ENCODE measurements at regions not wholly inside any gene's neighbourhood (a gene's known extent, or its start where the extent isn't known, plus 50 kb on each side); places are given as distances from the start of the nearest gene placed in this dataset.

- CTCF ChIA-PET, result no interaction called here
- intact Hi-C loops (cut with micrococcal nuclease), result no loop called here
- H4K20me1 ChIP-seq (ENCODE audit: low read length), result no peaks in the 10 kb centered on the region
These were observed 899.5 kb upstream of the ADGRB3 start for GRCh38 chr6:67735623-67736022.

DNA sequence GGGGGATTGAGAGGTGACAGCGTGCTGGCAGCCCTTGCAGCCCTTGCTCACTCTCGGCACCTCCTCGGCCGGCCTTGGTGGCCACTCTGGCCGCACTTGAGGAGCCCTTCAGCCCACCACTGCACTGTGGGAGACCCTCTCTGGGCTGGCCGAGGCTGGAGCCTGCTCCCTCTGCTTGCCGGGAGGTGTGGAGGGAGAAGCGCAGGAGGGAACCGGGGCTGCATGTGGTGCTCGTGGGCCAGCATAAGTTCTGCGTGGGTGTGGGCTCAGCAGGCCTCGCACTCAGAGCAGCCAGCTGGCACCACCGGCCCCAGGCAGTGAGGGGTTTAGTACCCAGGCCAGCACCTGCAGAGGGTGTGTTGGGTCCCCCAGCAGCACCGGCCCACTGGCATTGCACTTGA lies 912.2 kb upstream of the ADGRB3 start:
- Histone ChIP-seq H3K27me3 (ENCODE audit: low read length) (no peaks in the 10 kb centered on the region), H3K4me1 (ENCODE audit: insufficient read depth, low read length) (no peaks in the 10 kb centered on the region), H3K9me3 (ENCODE audit: low read length) (no peaks in the 10 kb centered on the region), H4K20me1 (ENCODE audit: low read length) (no peaks in the 10 kb centered on the region), H3K79me2 (ENCODE audit: low read length) (no peaks in the 10 kb centered on the region), H3K36me3 (ENCODE audit: low read depth, low read length) (no peaks in the 10 kb centered on the region), H3F3A (ENCODE audit: low read length, unreplicated experiment) (no peaks in the 10 kb centered on the region), H3K9me2 (replicated peaks; ENCODE audit: low read length) (no peaks in the 10 kb centered on the region), H3K27ac (ENCODE audit: low read length) (no peak overlapping the region), H3K4me3 (ENCODE audit: low read length) (no peak overlapping the region), H3K9ac (ENCODE audit: low read length) (no peak overlapping the region), H2AFZ (ENCODE audit: low read length) (no peak overlapping the region), H3K4me2 (ENCODE audit: low read length) (no peak overlapping the region)
- no peak for DNase-seq
- intact Hi-C loops (cut with micrococcal nuclease), result no loop called here
- BruUV-seq (replicated peaks), result no TSS peak
- TF ChIP-seq EZH2phosphoT487 (IDR thresholded peaks at IDR 0.05; ENCODE audit: borderline replicate concordance, low read length), result no peak
- TF ChIP-seq EZH2 (IDR thresholded peaks at IDR 0.05; ENCODE audit: low read length, unreplicated experiment), result no peak
- TF ChIP-seq CTCF (conservative IDR thresholded peaks at IDR 0.05; ENCODE audit: low read depth, low read length), result no peak
- no peak for ATAC-seq
- ChIA-PET POLR2A (ENCODE audit: unreplicated experiment) (no interaction called here), CTCF (no interaction called here)

More at GRCh38 chr6:67735623-67736022, 899.5 kb upstream of the ADGRB3 start:
- no peak overlapping the region for H3K27ac ChIP-seq (ENCODE audit: low read length)
- no peak overlapping the region for H3K4me2 ChIP-seq (ENCODE audit: low read length)
- H3K9ac ChIP-seq (ENCODE audit: low read length), result no peak overlapping the region
- no TSS peak for BruUV-seq (replicated peaks)
- no peak overlapping the region for H3K4me3 ChIP-seq (ENCODE audit: low read length)
- no peak for TF ChIP-seq EZH2phosphoT487 (IDR thresholded peaks at IDR 0.05; ENCODE audit: borderline replicate concordance, low read length)
- no peak for TF ChIP-seq EZH2 (IDR thresholded peaks at IDR 0.05; ENCODE audit: low read length, unreplicated experiment)
- TF ChIP-seq CTCF (conservative IDR thresholded peaks at IDR 0.05; ENCODE audit: low read depth, low read length), result no peak
- no peaks in the 10 kb centered on the region for H3K27me3 ChIP-seq (ENCODE audit: low read length)
- POLR2A ChIA-PET (ENCODE audit: unreplicated experiment), result no interaction called here
- no peak for DNase-seq
- no peak for ATAC-seq
- no peaks in the 10 kb centered on the region for H3K36me3 ChIP-seq (ENCODE audit: low read depth, low read length)
- no peak overlapping the region for H2AFZ ChIP-seq (ENCODE audit: low read length)
- no peaks in the 10 kb centered on the region for H3K4me1 ChIP-seq (ENCODE audit: insufficient read depth, low read length)
- H3K9me3 ChIP-seq (ENCODE audit: low read length), result no peaks in the 10 kb centered on the region
- H3K9me2 ChIP-seq (replicated peaks; ENCODE audit: low read length), result no peaks in the 10 kb centered on the region
- H3F3A ChIP-seq (ENCODE audit: low read length, unreplicated experiment), result no peaks in the 10 kb centered on the region
- H3K79me2 ChIP-seq (ENCODE audit: low read length), result no peaks in the 10 kb centered on the region

- POLR2A ChIA-PET (ENCODE audit: unreplicated experiment), result no interaction called here
- no peaks in the 10 kb centered on the region for H3K4me1 ChIP-seq (ENCODE audit: insufficient read depth, low read length)
- H2AFZ ChIP-seq (ENCODE audit: low read length), result no peak overlapping the region
- H3K27me3 ChIP-seq (ENCODE audit: low read length), result no peaks in the 10 kb centered on the region
- H3K9me3 ChIP-seq (ENCODE audit: low read length), result no peaks in the 10 kb centered on the region
- H3K9me2 ChIP-seq (replicated peaks; ENCODE audit: low read length), result no peaks in the 10 kb centered on the region
- H3K4me3 ChIP-seq (ENCODE audit: low read length), result no peak overlapping the region
- TF ChIP-seq EZH2 (IDR thresholded peaks at IDR 0.05; ENCODE audit: low read length, unreplicated experiment), result no peak
- TF ChIP-seq CTCF (conservative IDR thresholded peaks at IDR 0.05; ENCODE audit: low read depth, low read length), result no peak
- no peak for TF ChIP-seq EZH2phosphoT487 (IDR thresholded peaks at IDR 0.05; ENCODE audit: borderline replicate concordance, low read length)
- CTCF ChIA-PET, result no interaction called here
- H3K4me2 ChIP-seq (ENCODE audit: low read length), result no peak overlapping the region
- H3F3A ChIP-seq (ENCODE audit: low read length, unreplicated experiment), result no peaks in the 10 kb centered on the region
- no peak for ATAC-seq
- DNase-seq, result no peak
- no peaks in the 10 kb centered on the region for H4K20me1 ChIP-seq (ENCODE audit: low read length)
- H3K9ac ChIP-seq (ENCODE audit: low read length), result no peak overlapping the region
- no peaks in the 10 kb centered on the region for H3K79me2 ChIP-seq (ENCODE audit: low read length)
- no peaks in the 10 kb centered on the region for H3K36me3 ChIP-seq (ENCODE audit: low read depth, low read length)
- no peak overlapping the region for H3K27ac ChIP-seq (ENCODE audit: low read length)
- no TSS peak for BruUV-seq (replicated peaks)
- intact Hi-C loops (cut with micrococcal nuclease), result no loop called here
These were observed 917.8 kb upstream of the ADGRB3 start for GRCh38 chr6:67717281-67717680.
